ENCODE measurements at regions not wholly inside any gene's neighbourhood (a gene's known extent, or its start where the extent isn't known, plus 50 kb on each side); places are given as distances from the start of the nearest gene placed in this dataset.

- TF ChIP-seq CTCF (IDR thresholded peaks at IDR 0.05 in 4 of 5, conservative IDR thresholded peaks at IDR 0.05 in 1 of 5): no peak
- TF ChIP-seq POLR2A (IDR thresholded peaks at IDR 0.05): no peak
Measured at GRCh38 chr1:108072776-108073175, 107.8 kb upstream of the VAV3 start.
